ENCODE measurements at regions not wholly inside any gene's neighbourhood (a gene's known extent, or its start where the extent isn't known, plus 50 kb on each side); places are given as distances from the start of the nearest gene placed in this dataset.

GRCh38 chr5:142433526-142434321 lies 108.9 kb upstream of the SPRY4 start:
- no peak for DNase-seq

GRCh38 chr5:142432961-142433360 lies 108.1 kb upstream of the SPRY4 start:
- no peak for DNase-seq

- no peak for DNase-seq
Observed at GRCh38 chr5:142432369-142432863, 107.6 kb upstream of the SPRY4 start.

- DNase-seq = no peak
Observed at GRCh38 chr5:142428773-142429473, 104.1 kb upstream of the SPRY4 start.

- no peak for DNase-seq
Observed at GRCh38 chr5:142428036-142428772, 103.4 kb upstream of the SPRY4 start.

- no peak for DNase-seq
Observed at GRCh38 chr5:142427529-142427928, 102.7 kb upstream of the SPRY4 start.

GRCh38 chr5:142427015-142427364 lies 102.2 kb upstream of the SPRY4 start:
- DNase-seq = no peak

- no peak for DNase-seq
Observed at GRCh38 chr5:142426129-142427014, 101.6 kb upstream of the SPRY4 start.

- no peak for DNase-seq
Observed at GRCh38 chr5:142425286-142426065, 100.7 kb upstream of the SPRY4 start.

GRCh38 chr5:142422429-142422828 lies 97.6 kb upstream of the SPRY4 start:
- DNase-seq = no peak

GRCh38 chr5:142421621-142422397 lies 97.0 kb upstream of the SPRY4 start:
- no peak for DNase-seq

GRCh38 chr5:142421228-142421617 lies 96.4 kb upstream of the SPRY4 start:
- DNase-seq = no peak

GRCh38 chr5:142420561-142421227 lies 95.9 kb upstream of the SPRY4 start:
- DNase-seq = no peak

GRCh38 chr5:142412581-142412980 lies 87.8 kb upstream of the SPRY4 start:
- DNase-seq = no peak

GRCh38 chr5:142411656-142412425 lies 87.0 kb upstream of the SPRY4 start:
- DNase-seq = no peak

GRCh38 chr5:142411103-142411502 lies 86.3 kb upstream of the SPRY4 start:
- DNase-seq = no peak

- DNase-seq = no peak
Observed at GRCh38 chr5:142408981-142409481, 84.2 kb upstream of the SPRY4 start.

- no peak for DNase-seq
Observed at GRCh38 chr5:142408536-142408935, 83.7 kb upstream of the SPRY4 start.
